ENCODE measurements at regions not wholly inside any gene's neighbourhood (a gene's known extent, or its start where the extent isn't known, plus 50 kb on each side); places are given as distances from the start of the nearest gene placed in this dataset.

DNA sequence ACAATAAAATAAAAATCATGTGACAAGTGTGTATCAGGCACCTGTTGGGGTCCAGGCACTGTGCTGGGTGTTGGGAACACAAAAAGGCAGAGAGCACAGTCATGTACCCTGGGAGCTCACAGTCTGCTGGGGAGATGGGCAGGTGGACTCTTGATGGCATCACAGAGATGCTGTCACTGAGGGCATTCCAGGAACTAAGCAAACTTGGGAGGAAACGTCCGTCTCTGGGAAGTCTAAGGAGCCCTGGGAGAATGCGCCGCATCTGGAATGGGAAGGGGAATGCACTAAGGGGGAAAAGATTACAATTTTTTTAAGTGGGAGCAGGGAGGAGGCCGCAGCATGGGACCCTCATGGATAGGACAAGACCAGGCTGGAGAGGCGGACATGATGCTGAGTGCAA, 80.9 kb upstream of the ZNF423 start:
- no peak overlapping the region for H3K27ac Mint-ChIP-seq (ENCODE audit: unreplicated experiment)
- peaks cover 10% of the 10 kb centered on the region for H3K4me1 Mint-ChIP-seq (ENCODE audit: low read depth, unreplicated experiment)
- peaks cover 8% of the 10 kb centered on the region for H3K36me3 Mint-ChIP-seq (ENCODE audit: unreplicated experiment)
- H3K9me3 Mint-ChIP-seq (ENCODE audit: unreplicated experiment) = peaks cover 4% of the 10 kb centered on the region
- H3K4me3 Mint-ChIP-seq (ENCODE audit: unreplicated experiment) = no peak overlapping the region
- TF ChIP-seq, protein P1, sequence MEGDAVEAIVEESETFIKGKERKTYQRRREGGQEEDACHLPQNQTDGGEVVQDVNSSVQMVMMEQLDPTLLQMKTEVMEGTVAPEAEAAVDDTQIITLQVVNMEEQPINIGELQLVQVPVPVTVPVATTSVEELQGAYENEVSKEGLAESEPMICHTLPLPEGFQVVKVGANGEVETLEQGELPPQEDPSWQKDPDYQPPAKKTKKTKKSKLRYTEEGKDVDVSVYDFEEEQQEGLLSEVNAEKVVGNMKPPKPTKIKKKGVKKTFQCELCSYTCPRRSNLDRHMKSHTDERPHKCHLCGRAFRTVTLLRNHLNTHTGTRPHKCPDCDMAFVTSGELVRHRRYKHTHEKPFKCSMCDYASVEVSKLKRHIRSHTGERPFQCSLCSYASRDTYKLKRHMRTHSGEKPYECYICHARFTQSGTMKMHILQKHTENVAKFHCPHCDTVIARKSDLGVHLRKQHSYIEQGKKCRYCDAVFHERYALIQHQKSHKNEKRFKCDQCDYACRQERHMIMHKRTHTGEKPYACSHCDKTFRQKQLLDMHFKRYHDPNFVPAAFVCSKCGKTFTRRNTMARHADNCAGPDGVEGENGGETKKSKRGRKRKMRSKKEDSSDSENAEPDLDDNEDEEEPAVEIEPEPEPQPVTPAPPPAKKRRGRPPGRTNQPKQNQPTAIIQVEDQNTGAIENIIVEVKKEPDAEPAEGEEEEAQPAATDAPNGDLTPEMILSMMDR (IDR thresholded peaks at IDR 0.05; ENCODE audit: partially characterized antibody, unreplicated experiment) = no peak
- no peak for DNase-seq
- peaks cover 2% of the 10 kb centered on the region for H3K27me3 Mint-ChIP-seq (ENCODE audit: unreplicated experiment)

DNA sequence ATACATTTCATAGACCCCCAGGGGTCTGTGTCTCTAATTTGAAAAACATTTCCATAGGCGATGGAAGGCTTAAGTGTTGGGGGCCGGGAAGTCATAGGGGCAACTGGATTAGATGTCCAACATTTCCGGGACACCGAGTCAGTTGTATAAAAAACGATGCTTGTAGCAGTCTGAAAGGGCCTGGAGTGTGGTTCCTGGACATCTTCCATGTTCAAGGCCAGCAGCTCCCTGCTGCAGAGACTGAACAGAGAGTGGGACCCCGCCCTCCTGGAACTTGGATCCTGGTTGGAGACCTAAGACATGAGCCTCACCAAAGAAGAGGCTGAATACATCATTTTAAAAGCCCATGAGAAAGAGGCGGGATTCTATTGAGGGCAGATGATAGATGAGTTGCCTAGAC, 82.0 kb upstream of the ZNF423 start:
- TF ChIP-seq, protein P1 (IDR thresholded peaks at IDR 0.05; ENCODE audit: partially characterized antibody, unreplicated experiment) = no peak
- peaks cover 4% of the 10 kb centered on the region for H3K4me1 Mint-ChIP-seq (ENCODE audit: low read depth, unreplicated experiment)
- H3K4me3 Mint-ChIP-seq (ENCODE audit: unreplicated experiment) = no peak overlapping the region
- DNase-seq = no peak
- peaks cover 8% of the 10 kb centered on the region for H3K36me3 Mint-ChIP-seq (ENCODE audit: unreplicated experiment)
- H3K9me3 Mint-ChIP-seq (ENCODE audit: unreplicated experiment) = peaks cover 4% of the 10 kb centered on the region
- no peak overlapping the region for H3K27ac Mint-ChIP-seq (ENCODE audit: unreplicated experiment)
- peaks cover 4% of the 10 kb centered on the region for H3K27me3 Mint-ChIP-seq (ENCODE audit: unreplicated experiment)

DNA sequence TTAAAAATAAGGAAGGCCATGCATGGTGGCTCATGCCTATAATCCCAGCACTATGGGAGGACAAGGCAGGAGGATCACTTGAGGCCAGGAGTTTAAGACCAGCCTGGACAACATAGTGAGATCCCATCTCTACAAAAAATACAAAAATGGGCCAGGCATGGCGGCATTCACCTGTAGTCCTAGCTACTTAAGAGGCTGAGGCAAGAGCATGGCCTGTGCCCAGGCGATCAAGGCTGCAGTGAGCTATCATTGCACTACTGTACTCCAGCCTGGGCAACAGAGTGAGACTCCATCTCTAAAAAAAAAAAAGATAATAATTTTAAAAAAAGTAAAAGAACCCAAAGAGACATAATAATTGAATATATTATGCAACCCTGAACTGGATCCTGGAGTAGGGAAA, 83.6 kb upstream of the ZNF423 start:
- no peaks in the 10 kb centered on the region for H3K4me1 Mint-ChIP-seq (ENCODE audit: low read depth, unreplicated experiment)
- no peak for DNase-seq
- peaks cover 8% of the 10 kb centered on the region for H3K36me3 Mint-ChIP-seq (ENCODE audit: unreplicated experiment)
- H3K4me3 Mint-ChIP-seq (ENCODE audit: unreplicated experiment) = no peak overlapping the region
- H3K27me3 Mint-ChIP-seq (ENCODE audit: unreplicated experiment) = peaks cover 4% of the 10 kb centered on the region
- TF ChIP-seq, protein P1 (IDR thresholded peaks at IDR 0.05; ENCODE audit: partially characterized antibody, unreplicated experiment) = no peak
- peaks cover 4% of the 10 kb centered on the region for H3K9me3 Mint-ChIP-seq (ENCODE audit: unreplicated experiment)
- no peak overlapping the region for H3K27ac Mint-ChIP-seq (ENCODE audit: unreplicated experiment)

DNA sequence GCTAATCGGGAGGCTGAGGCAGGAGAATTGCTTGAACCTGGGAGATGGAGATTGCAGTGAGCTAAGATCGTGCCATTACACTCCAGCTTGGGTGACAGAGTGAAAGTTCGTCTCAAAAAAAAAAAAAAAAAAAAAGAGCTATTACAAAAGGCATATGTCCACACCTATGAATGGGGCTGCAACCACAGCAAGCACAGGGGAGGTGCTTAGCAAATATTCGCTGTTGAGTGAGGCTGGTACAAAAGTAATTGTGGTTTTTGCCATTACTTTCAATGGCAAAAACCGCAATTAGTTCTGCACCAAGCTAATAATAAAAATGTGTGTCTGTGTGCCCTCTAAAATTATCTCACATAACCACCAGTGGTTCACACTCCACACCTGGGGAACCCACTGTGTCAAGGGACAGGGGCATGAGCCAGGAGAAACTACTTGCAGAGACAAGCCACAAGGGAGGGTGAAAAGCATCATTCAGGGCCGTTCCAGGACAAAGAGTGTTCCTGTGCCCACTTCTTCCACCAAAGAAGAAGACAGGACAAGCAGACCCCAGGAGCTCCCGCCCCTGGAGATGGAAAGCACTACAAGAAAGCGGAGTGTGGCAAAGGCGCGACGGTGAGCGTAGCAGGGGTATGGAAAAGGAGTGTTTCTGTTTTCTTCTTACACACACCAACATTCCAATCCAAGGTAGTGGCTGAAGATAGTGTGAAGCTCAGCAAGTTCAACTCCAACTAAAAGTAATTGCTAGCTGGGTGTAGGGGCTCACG, 84.4 kb upstream of the CNEP1R1 start:
- Mint-ChIP-seq H3K27ac (ENCODE audit: unreplicated experiment) (no peak overlapping the region), H3K4me1 (ENCODE audit: low read depth, unreplicated experiment) (no peaks in the 10 kb centered on the region), H3K27me3 (ENCODE audit: unreplicated experiment) (peaks cover 4% of the 10 kb centered on the region), H3K9me3 (ENCODE audit: unreplicated experiment) (peaks cover 4% of the 10 kb centered on the region), H3K4me3 (ENCODE audit: unreplicated experiment) (no peak overlapping the region), H3K36me3 (ENCODE audit: unreplicated experiment) (peaks cover 8% of the 10 kb centered on the region)
- TF ChIP-seq, protein P1 (IDR thresholded peaks at IDR 0.05; ENCODE audit: partially characterized antibody, unreplicated experiment) = no peak
- DNase-seq = no peak

DNA sequence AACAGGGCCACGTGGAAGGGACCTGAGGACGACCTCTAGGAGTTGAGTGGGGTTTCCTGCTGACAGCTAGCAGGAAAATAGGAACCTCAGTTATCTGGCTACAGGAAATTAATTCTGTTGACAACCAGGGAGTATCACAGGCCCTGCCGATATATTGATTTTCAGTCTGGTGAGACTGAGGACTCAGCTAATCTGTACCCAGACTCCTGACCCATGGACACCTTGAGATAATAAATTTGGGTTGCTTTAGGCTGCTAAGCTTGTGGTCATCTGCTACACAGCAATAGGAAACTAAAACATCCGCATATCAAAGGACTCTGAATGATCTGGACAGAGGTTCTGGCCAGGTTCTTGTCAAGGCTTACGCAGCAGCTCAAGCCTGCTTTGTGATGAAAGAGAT, 80.8 kb upstream of the CNEP1R1 start:
- Mint-ChIP-seq H3K36me3 (ENCODE audit: unreplicated experiment) (no peaks in the 10 kb centered on the region), H3K27ac (ENCODE audit: unreplicated experiment) (no peak overlapping the region), H3K4me1 (ENCODE audit: low read depth, unreplicated experiment) (no peaks in the 10 kb centered on the region), H3K4me3 (ENCODE audit: unreplicated experiment) (no peak overlapping the region), H3K27me3 (ENCODE audit: unreplicated experiment) (peaks cover 4% of the 10 kb centered on the region), H3K9me3 (ENCODE audit: unreplicated experiment) (no peaks in the 10 kb centered on the region)
- no peak for DNase-seq
- TF ChIP-seq, protein P1 (IDR thresholded peaks at IDR 0.05; ENCODE audit: partially characterized antibody, unreplicated experiment) = no peak

Data from glutamatergic neuron (in vitro differentiated cells).